Lung (tissue), 11 donors: ENCODE measurements at regions not wholly inside any gene's neighbourhood (a gene's known extent, or its start where the extent isn't known, plus 50 kb on each side); places are given as distances from the start of the nearest gene placed in this dataset.

Experiments
- ATAC-seq: fragments of 200-7000 bp; cut with Tn5 transposase; one replicate; pipeline ENCODE4 v1.9.1; 2020; ENCODE audit warnings: moderate number of reproducible peaks; ENCODE audit not compliant: insufficient read depth, low FRiP score
- DNase-seq, 3 donors: peaks; one replicate each; pipeline ENCODE4 v3.0.0-alpha.2; 2013 to 2017
- H3K27ac ChIP-seq, 2 donors: one replicate each; pipeline ENCODE4 v1.5.1; 2013; ENCODE audit warnings: mild to moderate bottlenecking in 2 of 2, moderate library complexity in 2 of 2, control low read depth in 1 of 2, inconsistent platforms in 1 of 2, low read depth in 1 of 2, low read length in 1 of 2
- H3K27me3 ChIP-seq, 3 donors: one replicate each; pipeline ENCODE4 v1.5.1; 2013; ENCODE audit warnings: low read length in 2 of 3; ENCODE audit not compliant: control insufficient read depth in 3 of 3, insufficient read depth in 3 of 3
- H3K36me3 ChIP-seq, 4 donors: one replicate each; pipeline ENCODE4 v1.5.1; 2013; ENCODE audit warnings: low read length in 4 of 4, mild to moderate bottlenecking in 1 of 4, moderate library complexity in 1 of 4; ENCODE audit not compliant: control insufficient read depth in 4 of 4, insufficient read depth in 4 of 4
- H3K4me1 ChIP-seq, 5 donors: one replicate each; pipeline ENCODE4 v1.5.1; 2013; ENCODE audit warnings: low read length in 5 of 5, mild to moderate bottlenecking in 2 of 5, moderate library complexity in 1 of 5; ENCODE audit not compliant: control insufficient read depth in 5 of 5, insufficient read depth in 5 of 5
- H3K4me3 ChIP-seq: one replicate; pipeline ENCODE4 v1.5.1; 2013; ENCODE audit warnings: mild to moderate bottlenecking, control low read depth, moderate library complexity
- H3K9ac ChIP-seq, 2 donors: one replicate each; pipeline ENCODE4 v1.5.1; 2013; ENCODE audit warnings: low read length in 2 of 2, control low read depth in 1 of 2; ENCODE audit not compliant: insufficient read depth in 1 of 2
- H3K9me3 ChIP-seq, 4 donors: one replicate each; pipeline ENCODE4 v1.5.1; 2013; ENCODE audit warnings: low read length in 3 of 4, mild to moderate bottlenecking in 1 of 4, moderate library complexity in 1 of 4; ENCODE audit not compliant: control insufficient read depth in 4 of 4, insufficient read depth in 3 of 4
- WGBS, 2 donors: extraction: QIAGEN DNeasy Blood & Tissue Kit; methylation state at CpG; one replicate each; pipeline ENCODE4 v1.1.7; 2013; 5-methylcytosine and 5-hydroxymethylcytosine counted together
- TF ChIP-seq, protein P1 (sequence below): IDR thresholded peaks from 2 replicates; pipeline ENCODE4 v1.5.1; 2012; ENCODE audit warnings: mild to moderate bottlenecking; ENCODE audit errors: control extremely low read depth, extremely low read depth
- donor health status: control.
- donor health status: control.
- donor health status: Bipolar disorder and iron deficiency.
- donor health status: healthy.
- donor health status: DM: yes; HTN: yes; CAD: no.

DNA sequence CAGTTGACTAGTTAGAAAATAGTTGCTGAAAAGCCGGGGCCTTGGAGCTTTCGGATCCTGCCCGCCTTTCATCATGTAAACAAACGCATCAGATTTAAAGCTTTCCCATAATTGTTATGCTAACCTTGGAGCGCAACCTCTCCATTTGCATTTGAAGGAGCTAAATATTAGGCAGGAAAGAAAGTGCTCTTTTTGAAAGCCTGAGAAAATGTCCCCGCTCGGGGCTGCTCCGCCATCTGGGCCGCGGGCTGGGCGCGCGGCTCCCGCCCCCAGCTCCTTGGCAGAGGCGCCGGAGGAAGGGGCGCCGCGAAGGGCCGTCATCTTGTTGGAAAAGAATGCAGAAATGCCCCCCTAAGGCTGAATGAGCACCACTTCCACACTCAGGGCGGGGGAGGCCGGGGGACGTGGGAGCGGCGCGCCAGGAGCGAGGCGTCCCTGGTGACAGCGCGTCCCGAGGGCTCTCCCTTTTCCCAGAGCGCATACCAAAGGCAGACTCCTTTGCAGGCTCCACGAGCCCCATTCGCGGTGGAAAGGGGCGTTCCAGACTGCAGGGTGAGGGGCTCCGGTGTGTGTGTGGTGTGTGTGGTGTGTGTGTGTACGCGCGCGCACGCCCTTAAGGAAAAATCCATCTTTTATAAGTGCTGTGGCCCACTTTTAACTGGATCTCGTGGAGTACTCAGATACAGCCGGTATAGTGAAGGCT is 145.6 kb upstream of the ID4 start:
- H3K4me1 ChIP-seq = peaks cover 0 to 13% (median 0%) of the 10 kb centered on the region in 5 donors

DNA sequence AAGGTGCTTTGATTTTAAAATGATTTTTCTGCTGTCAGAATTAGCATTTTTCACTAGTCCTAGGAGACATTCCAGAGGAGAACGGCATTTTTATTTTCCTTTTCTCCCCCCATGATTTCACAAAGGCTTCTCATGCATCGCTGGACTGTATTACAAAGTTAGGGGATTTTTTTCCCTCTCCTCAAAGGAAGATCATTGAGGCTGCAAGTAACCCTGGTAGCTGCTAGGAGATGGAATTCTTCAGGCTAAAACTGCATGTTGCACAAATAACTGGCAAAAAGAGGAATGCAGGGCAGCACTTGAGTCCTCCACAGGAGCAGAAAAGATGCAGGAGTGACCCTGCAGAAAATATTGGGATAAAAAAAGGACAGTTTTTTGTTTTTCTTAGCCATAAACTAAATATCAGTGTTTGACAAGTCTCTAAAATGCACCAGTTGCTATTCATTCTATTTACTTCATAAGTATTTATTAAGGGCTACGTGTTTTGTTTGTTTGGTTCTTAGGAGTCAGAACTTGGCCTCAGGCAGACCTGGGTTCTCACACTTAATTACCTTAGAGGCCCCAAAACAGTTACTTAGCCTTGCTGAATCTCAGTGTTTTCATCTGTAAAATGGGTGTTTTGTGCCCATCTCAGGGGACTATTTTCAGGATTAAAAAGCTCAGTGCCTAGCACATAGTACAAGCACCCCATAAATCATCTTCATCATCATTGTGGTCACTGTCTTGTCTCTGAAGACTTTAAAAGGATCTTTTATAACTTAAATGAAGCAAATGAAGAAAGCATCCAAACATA is 144.5 kb upstream of the ID4 start:
- H3K27ac ChIP-seq = no peak overlapping the region
- H3K9me3 ChIP-seq = no peaks in the 10 kb centered on the region
- peaks cover 0 to 3% (median 3%) of the 10 kb centered on the region in 3 donors for H3K27me3 ChIP-seq
- DNase-seq (peak in 2 of 3 donors; percentile 34), ATAC-seq (no peak)
- H3K9ac ChIP-seq = no peak overlapping the region
- TF ChIP-seq, protein P1, sequence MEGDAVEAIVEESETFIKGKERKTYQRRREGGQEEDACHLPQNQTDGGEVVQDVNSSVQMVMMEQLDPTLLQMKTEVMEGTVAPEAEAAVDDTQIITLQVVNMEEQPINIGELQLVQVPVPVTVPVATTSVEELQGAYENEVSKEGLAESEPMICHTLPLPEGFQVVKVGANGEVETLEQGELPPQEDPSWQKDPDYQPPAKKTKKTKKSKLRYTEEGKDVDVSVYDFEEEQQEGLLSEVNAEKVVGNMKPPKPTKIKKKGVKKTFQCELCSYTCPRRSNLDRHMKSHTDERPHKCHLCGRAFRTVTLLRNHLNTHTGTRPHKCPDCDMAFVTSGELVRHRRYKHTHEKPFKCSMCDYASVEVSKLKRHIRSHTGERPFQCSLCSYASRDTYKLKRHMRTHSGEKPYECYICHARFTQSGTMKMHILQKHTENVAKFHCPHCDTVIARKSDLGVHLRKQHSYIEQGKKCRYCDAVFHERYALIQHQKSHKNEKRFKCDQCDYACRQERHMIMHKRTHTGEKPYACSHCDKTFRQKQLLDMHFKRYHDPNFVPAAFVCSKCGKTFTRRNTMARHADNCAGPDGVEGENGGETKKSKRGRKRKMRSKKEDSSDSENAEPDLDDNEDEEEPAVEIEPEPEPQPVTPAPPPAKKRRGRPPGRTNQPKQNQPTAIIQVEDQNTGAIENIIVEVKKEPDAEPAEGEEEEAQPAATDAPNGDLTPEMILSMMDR = no peak
- no peaks in the 10 kb centered on the region for H3K36me3 ChIP-seq
- WGBS, 2 donors = 54 to 57% methylated on average over 3 of the region's 3 CpGs
- no peak overlapping the region for H3K4me3 ChIP-seq
- H3K4me1 ChIP-seq = peaks cover 0 to 13% (median 0%) of the 10 kb centered on the region in 5 donors

More for the DNA sequence above, 145.6 kb upstream of the ID4 start:
- TF ChIP-seq, protein P1 = no peak
- H3K9ac ChIP-seq = peak overlapping the region in 1 of 2 donors; percentile 22
- H3K9me3 ChIP-seq = no peaks in the 10 kb centered on the region
- H3K4me3 ChIP-seq = peak overlapping the region; percentile 16
- H3K27ac ChIP-seq = no peak overlapping the region
- ATAC-seq (no peak), DNase-seq (peak; percentile 66 to 69 (median 67))
- H3K27me3 ChIP-seq = peaks cover 0 to 3% (median 3%) of the 10 kb centered on the region in 3 donors
- H3K36me3 ChIP-seq = no peaks in the 10 kb centered on the region
- WGBS, 2 donors = 4 to 6% methylated on average over 42 to 44 of the region's 44 CpGs

DNA sequence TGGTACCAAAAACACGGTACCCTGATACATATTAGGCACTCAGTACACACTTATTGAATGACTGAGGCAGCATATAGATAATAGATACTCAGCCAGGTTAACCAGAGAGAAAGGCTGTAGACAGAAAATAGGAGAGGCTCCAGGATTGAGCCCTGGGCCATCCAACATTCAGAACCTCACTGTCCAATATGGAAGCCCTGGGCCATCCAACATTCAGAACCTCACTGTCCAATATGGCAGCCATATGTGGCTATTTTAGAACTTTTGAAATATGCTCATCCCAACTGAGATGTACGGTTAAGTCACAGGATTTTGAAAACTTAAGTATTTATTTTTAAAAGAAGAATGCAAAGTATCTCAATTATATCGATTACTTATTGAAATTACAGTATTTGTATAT is 142.5 kb upstream of the ID4 start:
- Histone ChIP-seq H3K9ac (no peak overlapping the region), H3K27ac (no peak overlapping the region), H3K9me3 (peaks cover 0 to 2% (median 0%) of the 10 kb centered on the region in 4 donors), H3K4me1 (peaks cover 0 to 13% (median 0%) of the 10 kb centered on the region in 5 donors), H3K27me3 (peaks cover 0 to 3% (median 3%) of the 10 kb centered on the region in 3 donors), H3K4me3 (no peak overlapping the region), H3K36me3 (no peaks in the 10 kb centered on the region)
- DNase-seq = no peak
- TF ChIP-seq, protein P1 = no peak
- 93 to 95% methylated on average over 3 of the region's 3 CpGs for WGBS, 2 donors
- ATAC-seq = no peak
